GM18502 (cell line): ENCODE measurements at regions not wholly inside any gene's neighbourhood (a gene's known extent, or its start where the extent isn't known, plus 50 kb on each side); places are given as distances from the start of the nearest gene placed in this dataset.

ENCODE experiments used
- ATAC-seq: cut with Tn5 transposase; IDR thresholded peaks from one replicate; pipeline ENCODE4 v1.9.1; 2021; ENCODE audit warnings: mild to moderate bottlenecking; ENCODE audit not compliant: unreplicated experiment, poor library complexity

GRCh38 chr2:163794635-163795034, 58.8 kb upstream of the FIGN start:
- no peak for ATAC-seq
